Thymus (tissue), 11 donors: ENCODE measurements at regions not wholly inside any gene's neighbourhood (a gene's known extent, or its start where the extent isn't known, plus 50 kb on each side); places are given as distances from the start of the nearest gene placed in this dataset.

Experiments used
- DNase-seq, 9 donors: peaks; one replicate each; pipeline ENCODE4 v3.0.0-alpha.2; 2013; ENCODE audit warnings: low spot score in 9 of 9, low read depth in 6 of 9, missing footprints in 1 of 9
- H3K27ac ChIP-seq, 2 donors: one replicate each; pipeline ENCODE4 v1.5.1; 2013; ENCODE audit warnings: control low read depth in 1 of 2, low read depth in 1 of 2, low read length in 1 of 2, mild to moderate bottlenecking in 1 of 2, moderate library complexity in 1 of 2
- H3K27me3 ChIP-seq, 2 donors: one replicate each; pipeline ENCODE4 v1.5.1; 2013; ENCODE audit warnings: low read length in 1 of 2; ENCODE audit not compliant: control insufficient read depth in 2 of 2, insufficient read depth in 1 of 2
- H3K36me3 ChIP-seq, 2 donors: one replicate each; pipeline ENCODE4 v1.5.1; 2013; ENCODE audit warnings: low read length in 1 of 2, mild to moderate bottlenecking in 1 of 2, moderate library complexity in 1 of 2; ENCODE audit not compliant: control insufficient read depth in 2 of 2, insufficient read depth in 2 of 2
- H3K4me1 ChIP-seq, 2 donors: one replicate each; pipeline ENCODE4 v1.5.1; 2013; ENCODE audit warnings: low read length in 2 of 2; ENCODE audit not compliant: control insufficient read depth in 2 of 2, insufficient read depth in 2 of 2
- H3K4me3 ChIP-seq, 2 donors: one replicate each; pipeline ENCODE4 v1.5.1; 2013; ENCODE audit warnings: low read length in 2 of 2, control low read depth in 1 of 2, mild to moderate bottlenecking in 1 of 2
- H3K9me3 ChIP-seq, 2 donors: one replicate each; pipeline ENCODE4 v1.5.1; 2013; ENCODE audit warnings: low read length in 1 of 2, mild to moderate bottlenecking in 1 of 2; ENCODE audit not compliant: control insufficient read depth in 2 of 2, insufficient read depth in 1 of 2
- WGBS: extraction: QIAGEN DNeasy Blood & Tissue Kit; methylation state at CpG from one replicate; pipeline ENCODE4 v1.1.7; 2013; 5-methylcytosine and 5-hydroxymethylcytosine counted together
- donor health status: healthy.

- WGBS, result 94% methylated on average over 3 of the region's 3 CpGs
- H3K27me3 ChIP-seq, result no peaks in the 10 kb centered on the region
Observed at GRCh38 chr5:133830281-133830680, 138.1 kb downstream of the C5orf15 start.

GRCh38 chr5:133829786-133830185 lies 138.6 kb downstream of the C5orf15 start:
- H3K4me3 ChIP-seq, result no peak overlapping the region
- H3K4me1 ChIP-seq, result peaks cover 4 to 16% of the 10 kb centered on the region in 2 donors
- H3K27me3 ChIP-seq, result no peaks in the 10 kb centered on the region
- peaks cover 0 to 7% of the 10 kb centered on the region in 2 donors for H3K9me3 ChIP-seq
- WGBS, result 93% methylated on average over 3 of the region's 3 CpGs
- H3K36me3 ChIP-seq, result no peaks in the 10 kb centered on the region
- no peak overlapping the region for H3K27ac ChIP-seq
- DNase-seq, result no peak

More at GRCh38 chr5:133830281-133830680, 138.1 kb downstream of the C5orf15 start:
- H3K9me3 ChIP-seq, result peaks cover 0 to 7% of the 10 kb centered on the region in 2 donors
- no peak overlapping the region for H3K27ac ChIP-seq
- DNase-seq, result no peak
- H3K4me1 ChIP-seq, result peaks cover 2 to 11% of the 10 kb centered on the region in 2 donors
- no peak overlapping the region for H3K4me3 ChIP-seq
- no peaks in the 10 kb centered on the region for H3K36me3 ChIP-seq

- Histone ChIP-seq H3K9me3 (peaks cover 0 to 7% of the 10 kb centered on the region in 2 donors), H3K27ac (no peak overlapping the region), H3K36me3 (no peaks in the 10 kb centered on the region), H3K4me1 (peaks cover 4 to 22% of the 10 kb centered on the region in 2 donors), H3K27me3 (no peaks in the 10 kb centered on the region), H3K4me3 (no peak overlapping the region)
- DNase-seq, result no peak
- WGBS, result 95% methylated on average over 7 of the region's 7 CpGs
Observed at GRCh38 chr5:133828722-133829121, 139.7 kb downstream of the C5orf15 start.

- Histone ChIP-seq H3K36me3 (no peaks in the 10 kb centered on the region), H3K9me3 (peaks cover 0 to 7% of the 10 kb centered on the region in 2 donors), H3K27me3 (no peaks in the 10 kb centered on the region), H3K4me1 (peaks cover 4 to 22% of the 10 kb centered on the region in 2 donors), H3K4me3 (no peak overlapping the region), H3K27ac (no peak overlapping the region)
- DNase-seq, result no peak
- 89% methylated on average over 5 of the region's 5 CpGs for WGBS
Observed at GRCh38 chr5:133827830-133828229, 140.6 kb downstream of the C5orf15 start.

- Histone ChIP-seq H3K9me3 (peaks cover 0 to 7% of the 10 kb centered on the region in 2 donors), H3K27ac (no peak overlapping the region), H3K4me3 (no peak overlapping the region), H3K36me3 (no peaks in the 10 kb centered on the region), H3K27me3 (peaks cover 0 to 3% of the 10 kb centered on the region in 2 donors), H3K4me1 (peaks cover 4 to 22% of the 10 kb centered on the region in 2 donors)
- 92% methylated on average over 11 of the region's 11 CpGs for WGBS
- DNase-seq, result no peak
Observed at GRCh38 chr5:133827011-133827410, 141.4 kb downstream of the C5orf15 start.

GRCh38 chr5:133825631-133826289 lies 142.7 kb downstream of the C5orf15 start:
- Histone ChIP-seq H3K9me3 (peaks cover 0 to 7% of the 10 kb centered on the region in 2 donors), H3K27ac (no peak overlapping the region), H3K27me3 (peaks cover 0 to 10% of the 10 kb centered on the region in 2 donors), H3K4me1 (peaks cover 4 to 22% of the 10 kb centered on the region in 2 donors), H3K36me3 (no peaks in the 10 kb centered on the region), H3K4me3 (no peak overlapping the region)
- peak in 6 of 9 donors; percentile 9 to 80 (median 38) for DNase-seq
- WGBS, result 64% methylated on average over 15 of the region's 15 CpGs

GRCh38 chr5:133824661-133825254 lies 143.7 kb downstream of the C5orf15 start:
- Histone ChIP-seq H3K9me3 (peaks cover 0 to 7% of the 10 kb centered on the region in 2 donors), H3K27me3 (peaks cover 0 to 15% of the 10 kb centered on the region in 2 donors), H3K27ac (no peak overlapping the region), H3K4me3 (no peak overlapping the region), H3K36me3 (no peaks in the 10 kb centered on the region), H3K4me1 (peaks cover 4 to 22% of the 10 kb centered on the region in 2 donors)
- 55% methylated on average over 6 of the region's 6 CpGs for WGBS
- DNase-seq, result no peak

GRCh38 chr5:133821889-133822288 lies 146.5 kb downstream of the C5orf15 start:
- Histone ChIP-seq H3K27me3 (peaks cover 0 to 29% of the 10 kb centered on the region in 2 donors), H3K27ac (no peak overlapping the region), H3K36me3 (no peaks in the 10 kb centered on the region), H3K9me3 (peaks cover 0 to 7% of the 10 kb centered on the region in 2 donors), H3K4me3 (no peak overlapping the region), H3K4me1 (peaks cover 4 to 22% of the 10 kb centered on the region in 2 donors)
- WGBS, result 96% methylated on average over 3 of the region's 3 CpGs
- DNase-seq, result no peak

- no peak for DNase-seq
- H3K36me3 ChIP-seq, result no peaks in the 10 kb centered on the region
- 55% methylated on average over 2 of the region's 2 CpGs for WGBS
- H3K4me3 ChIP-seq, result no peak overlapping the region
- H3K4me1 ChIP-seq, result peaks cover 4 to 20% of the 10 kb centered on the region in 2 donors
- H3K9me3 ChIP-seq, result peaks cover 0 to 7% of the 10 kb centered on the region in 2 donors
- H3K27me3 ChIP-seq, result peaks cover 0 to 31% of the 10 kb centered on the region in 2 donors
- H3K27ac ChIP-seq, result no peak overlapping the region
Observed at GRCh38 chr5:133821311-133821741, 147.1 kb downstream of the C5orf15 start.
